ENCODE measurements at regions not wholly inside any gene's neighbourhood (a gene's known extent, or its start where the extent isn't known, plus 50 kb on each side); places are given as distances from the start of the nearest gene placed in this dataset.

DNA sequence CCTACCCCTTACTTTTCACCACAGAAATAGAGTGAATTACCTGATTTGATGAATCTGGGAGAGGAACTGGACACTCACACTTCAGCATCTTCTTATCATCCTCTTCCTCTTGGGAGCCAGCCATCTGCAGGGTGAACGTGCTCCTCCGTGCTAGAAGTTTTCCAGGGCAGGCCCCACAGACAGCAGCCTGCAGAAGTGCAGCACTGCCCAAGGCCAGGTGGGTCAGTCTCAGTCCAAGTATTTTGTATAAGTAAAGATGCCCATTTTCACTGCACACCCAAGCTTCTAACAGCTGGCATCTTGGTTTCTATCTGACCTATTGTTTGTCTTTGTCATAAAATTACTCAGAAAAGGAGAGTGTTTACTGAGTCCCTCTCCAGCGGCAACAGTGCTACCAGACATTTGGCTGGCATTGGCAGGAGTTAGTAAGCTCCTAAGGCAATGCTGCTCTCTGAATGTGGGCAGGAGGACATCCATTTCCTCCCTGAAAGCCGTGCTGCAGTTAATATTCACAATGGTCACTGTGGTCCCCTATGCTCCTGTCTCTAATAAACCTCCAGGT lies 222.6 kb upstream of the CTAGE1 start:
- FAIRE-seq, result no peak
- intact Hi-C loops (cut with DNase I), result no loop called here
- no peak for DNase-seq
- H3K36me3 ChIP-seq, result no peaks in the 10 kb centered on the region
- H3K27me3 ChIP-seq, result no peaks in the 10 kb centered on the region
- WGBS, 2 donors, result 54 to 61% methylated on average over 4 of the region's 4 CpGs
- no peak for ATAC-seq
- no peaks in the 10 kb centered on the region for H3K9me3 ChIP-seq
- H3K4me1 ChIP-seq, result no peaks in the 10 kb centered on the region
- H3K27ac ChIP-seq, result no peak overlapping the region
- no peak overlapping the region for H3K4me3 ChIP-seq
- TF ChIP-seq, protein P1, sequence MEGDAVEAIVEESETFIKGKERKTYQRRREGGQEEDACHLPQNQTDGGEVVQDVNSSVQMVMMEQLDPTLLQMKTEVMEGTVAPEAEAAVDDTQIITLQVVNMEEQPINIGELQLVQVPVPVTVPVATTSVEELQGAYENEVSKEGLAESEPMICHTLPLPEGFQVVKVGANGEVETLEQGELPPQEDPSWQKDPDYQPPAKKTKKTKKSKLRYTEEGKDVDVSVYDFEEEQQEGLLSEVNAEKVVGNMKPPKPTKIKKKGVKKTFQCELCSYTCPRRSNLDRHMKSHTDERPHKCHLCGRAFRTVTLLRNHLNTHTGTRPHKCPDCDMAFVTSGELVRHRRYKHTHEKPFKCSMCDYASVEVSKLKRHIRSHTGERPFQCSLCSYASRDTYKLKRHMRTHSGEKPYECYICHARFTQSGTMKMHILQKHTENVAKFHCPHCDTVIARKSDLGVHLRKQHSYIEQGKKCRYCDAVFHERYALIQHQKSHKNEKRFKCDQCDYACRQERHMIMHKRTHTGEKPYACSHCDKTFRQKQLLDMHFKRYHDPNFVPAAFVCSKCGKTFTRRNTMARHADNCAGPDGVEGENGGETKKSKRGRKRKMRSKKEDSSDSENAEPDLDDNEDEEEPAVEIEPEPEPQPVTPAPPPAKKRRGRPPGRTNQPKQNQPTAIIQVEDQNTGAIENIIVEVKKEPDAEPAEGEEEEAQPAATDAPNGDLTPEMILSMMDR (IDR thresholded peaks at IDR 0.05), result no peak

GRCh38 chr18:22641958-22642357 lies 224.2 kb upstream of the CTAGE1 start:
- Histone ChIP-seq H3K4me1 (no peaks in the 10 kb centered on the region), H3K4me3 (no peak overlapping the region), H3K9me3 (no peaks in the 10 kb centered on the region), H3K36me3 (no peaks in the 10 kb centered on the region), H3K27ac (no peak overlapping the region), H3K27me3 (no peaks in the 10 kb centered on the region)
- intact Hi-C loops (cut with DNase I), result no loop called here
- FAIRE-seq (no peak), ATAC-seq (no peak), DNase-seq (no peak)
- TF ChIP-seq, protein P1 (IDR thresholded peaks at IDR 0.05), result no peak
- WGBS, 2 donors, result 36 to 42% methylated on average over 4 of the region's 4 CpGs

DNA sequence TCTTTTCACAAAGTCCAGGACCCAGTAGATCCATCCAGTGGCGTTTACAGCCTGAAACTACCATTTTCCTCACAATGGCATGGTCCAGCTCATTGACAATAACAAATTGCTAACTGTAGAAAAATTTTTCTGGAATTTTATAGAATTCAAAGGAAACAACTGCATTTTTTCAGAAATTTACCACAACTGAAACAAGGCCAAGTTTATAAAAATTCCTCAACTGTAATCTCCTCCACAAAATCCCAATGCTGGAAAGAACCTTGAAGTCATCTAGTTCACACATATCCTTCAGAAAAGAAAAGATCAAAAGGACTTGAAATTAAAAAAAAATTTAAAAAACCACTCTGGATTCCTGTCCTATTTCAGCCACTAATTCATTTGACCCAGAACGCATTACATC lies 226.0 kb upstream of the CTAGE1 start:
- TF ChIP-seq, protein P1 (IDR thresholded peaks at IDR 0.05), result no peak
- Histone ChIP-seq H3K9me3 (no peaks in the 10 kb centered on the region), H3K4me1 (no peaks in the 10 kb centered on the region), H3K4me3 (no peak overlapping the region), H3K27ac (no peak overlapping the region), H3K27me3 (no peaks in the 10 kb centered on the region), H3K36me3 (no peaks in the 10 kb centered on the region)
- intact Hi-C loops (cut with DNase I), result no loop called here
- 88 to 91% methylated on average over 2 of the region's 2 CpGs for WGBS, 2 donors
- ATAC-seq (no peak), DNase-seq (no peak), FAIRE-seq (no peak)

DNA sequence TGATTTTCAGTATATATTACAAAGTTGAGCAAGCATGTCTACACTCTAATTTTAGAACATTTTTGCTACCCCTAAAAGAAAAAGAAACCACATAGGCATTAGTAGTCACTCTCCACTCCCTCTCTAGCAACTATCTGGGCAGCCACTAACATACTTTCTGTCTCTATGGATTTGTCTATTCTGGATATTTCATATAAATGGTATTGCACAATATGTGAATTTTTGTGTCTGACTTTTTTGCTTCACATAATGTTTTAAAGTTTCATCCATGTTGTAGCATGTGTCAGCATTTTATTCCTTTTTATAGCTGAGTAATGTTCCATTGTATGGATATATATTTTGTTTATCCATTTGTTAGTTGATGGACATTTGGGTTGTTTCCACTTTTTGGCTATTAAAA lies 232.5 kb upstream of the CTAGE1 start:
- H3K4me3 ChIP-seq, result no peak overlapping the region
- no peak for FAIRE-seq

GRCh38 chr18:22657619-22658018 lies 239.9 kb upstream of the CTAGE1 start:
- H3K4me1 ChIP-seq, result no peaks in the 10 kb centered on the region

More for the DNA sequence above, 232.5 kb upstream of the CTAGE1 start:
- intact Hi-C loops (cut with DNase I), result no loop called here
- TF ChIP-seq, protein P1 (IDR thresholded peaks at IDR 0.05), result no peak
- no peak for ATAC-seq
- DNase-seq, result no peak
- no peaks in the 10 kb centered on the region for H3K4me1 ChIP-seq
- H3K27ac ChIP-seq, result no peak overlapping the region
- no peaks in the 10 kb centered on the region for H3K27me3 ChIP-seq
- H3K36me3 ChIP-seq, result no peaks in the 10 kb centered on the region
- no peaks in the 10 kb centered on the region for H3K9me3 ChIP-seq

More at GRCh38 chr18:22657619-22658018, 239.9 kb upstream of the CTAGE1 start:
- intact Hi-C loops (cut with DNase I), result no loop called here
- H3K27ac ChIP-seq, result no peak overlapping the region
- H3K4me3 ChIP-seq, result no peak overlapping the region
- TF ChIP-seq, protein P1 (IDR thresholded peaks at IDR 0.05), result no peak
- WGBS, 2 donors, result 77 to 78% methylated on average over 1 of the region's 1 CpG
- no peaks in the 10 kb centered on the region for H3K36me3 ChIP-seq
- FAIRE-seq (no peak), ATAC-seq (no peak), DNase-seq (no peak)
- H3K9me3 ChIP-seq, result no peaks in the 10 kb centered on the region
- H3K27me3 ChIP-seq, result no peaks in the 10 kb centered on the region
